ENCODE measurements at regions not wholly inside any gene's neighbourhood (a gene's known extent, or its start where the extent isn't known, plus 50 kb on each side); places are given as distances from the start of the nearest gene placed in this dataset.

DNA sequence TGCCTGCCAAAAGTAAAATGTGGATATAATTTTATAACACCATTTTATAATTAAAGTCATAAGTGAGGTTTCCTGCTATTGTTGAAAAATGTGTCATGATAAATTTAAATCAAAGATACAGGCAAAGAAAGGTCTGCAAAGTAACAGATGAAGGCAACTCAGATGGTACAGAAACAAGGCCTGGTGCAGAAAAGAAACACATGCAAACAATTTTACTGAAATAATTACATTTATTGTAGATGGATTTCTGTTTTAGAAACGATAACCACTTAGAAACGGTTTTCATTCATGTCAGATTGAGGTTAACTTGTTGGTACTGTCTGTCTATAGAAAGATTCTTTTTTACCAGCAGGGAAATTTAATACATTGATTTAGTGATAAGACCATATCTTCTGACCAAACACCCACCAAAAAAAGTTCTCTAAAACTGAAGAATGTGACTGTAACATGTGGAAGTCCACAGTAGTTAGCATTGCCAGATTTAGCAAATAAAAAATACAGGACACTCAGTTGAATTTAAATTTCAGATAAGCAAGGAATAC is 105.5 kb upstream of the FERMT1 start:
- intact Hi-C loops (cut with DNase I): no loop called here
- no peaks in the 10 kb centered on the region for H3K4me1 ChIP-seq
- H3K36me3 ChIP-seq: no peaks in the 10 kb centered on the region
- H3K4me3 ChIP-seq: no peak overlapping the region
- TF ChIP-seq, protein P1, sequence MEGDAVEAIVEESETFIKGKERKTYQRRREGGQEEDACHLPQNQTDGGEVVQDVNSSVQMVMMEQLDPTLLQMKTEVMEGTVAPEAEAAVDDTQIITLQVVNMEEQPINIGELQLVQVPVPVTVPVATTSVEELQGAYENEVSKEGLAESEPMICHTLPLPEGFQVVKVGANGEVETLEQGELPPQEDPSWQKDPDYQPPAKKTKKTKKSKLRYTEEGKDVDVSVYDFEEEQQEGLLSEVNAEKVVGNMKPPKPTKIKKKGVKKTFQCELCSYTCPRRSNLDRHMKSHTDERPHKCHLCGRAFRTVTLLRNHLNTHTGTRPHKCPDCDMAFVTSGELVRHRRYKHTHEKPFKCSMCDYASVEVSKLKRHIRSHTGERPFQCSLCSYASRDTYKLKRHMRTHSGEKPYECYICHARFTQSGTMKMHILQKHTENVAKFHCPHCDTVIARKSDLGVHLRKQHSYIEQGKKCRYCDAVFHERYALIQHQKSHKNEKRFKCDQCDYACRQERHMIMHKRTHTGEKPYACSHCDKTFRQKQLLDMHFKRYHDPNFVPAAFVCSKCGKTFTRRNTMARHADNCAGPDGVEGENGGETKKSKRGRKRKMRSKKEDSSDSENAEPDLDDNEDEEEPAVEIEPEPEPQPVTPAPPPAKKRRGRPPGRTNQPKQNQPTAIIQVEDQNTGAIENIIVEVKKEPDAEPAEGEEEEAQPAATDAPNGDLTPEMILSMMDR (IDR thresholded peaks at IDR 0.05): no peak
- ATAC-seq (no peak), DNase-seq (no peak)
- H3K27me3 ChIP-seq: no peaks in the 10 kb centered on the region
- 85 to 93% methylated on average over 2 of the region's 2 CpGs for WGBS, 2 donors
- peaks cover 0 to 14% (median 0%) of the 10 kb centered on the region in 11 donors for H3K9me3 ChIP-seq
- no peak overlapping the region for H3K27ac ChIP-seq

DNA sequence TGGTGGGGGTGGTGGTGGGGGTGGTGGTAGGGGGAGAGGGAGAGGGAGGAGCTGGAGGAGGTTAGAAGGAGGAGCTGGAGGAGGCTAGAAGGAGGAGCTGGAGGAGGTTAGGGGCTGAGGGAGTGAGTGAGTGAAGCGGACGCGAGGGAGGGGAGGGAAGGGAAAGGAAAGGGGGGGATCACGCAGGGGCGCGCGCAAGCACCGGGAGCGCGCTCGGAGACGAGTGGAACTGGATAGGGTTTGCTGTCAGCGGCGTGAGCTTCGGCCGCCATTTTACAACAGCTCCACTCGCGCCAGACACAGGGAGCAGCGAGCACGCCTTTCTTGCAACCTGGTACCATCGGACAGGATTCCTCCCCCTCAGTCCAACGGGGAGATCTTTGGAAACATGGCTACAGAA is 90.5 kb upstream of the FERMT1 start:
- Histone ChIP-seq H3K27me3 (no peaks in the 10 kb centered on the region), H3K9me3 (peaks cover 0 to 13% (median 0%) of the 10 kb centered on the region in 11 donors), H3K36me3 (no peaks in the 10 kb centered on the region), H3K4me1 (no peaks in the 10 kb centered on the region), H3K4me3 (no peak overlapping the region), H3K27ac (no peak overlapping the region)
- TF ChIP-seq, protein P1 (IDR thresholded peaks at IDR 0.05): no peak
- no peak for DNase-seq
- no peak for ATAC-seq
- intact Hi-C loops (cut with DNase I): no loop called here
- whole genome bisulfite sequencing, 2 donors: 98% methylated on average over 22 of the region's 22 CpGs

DNA sequence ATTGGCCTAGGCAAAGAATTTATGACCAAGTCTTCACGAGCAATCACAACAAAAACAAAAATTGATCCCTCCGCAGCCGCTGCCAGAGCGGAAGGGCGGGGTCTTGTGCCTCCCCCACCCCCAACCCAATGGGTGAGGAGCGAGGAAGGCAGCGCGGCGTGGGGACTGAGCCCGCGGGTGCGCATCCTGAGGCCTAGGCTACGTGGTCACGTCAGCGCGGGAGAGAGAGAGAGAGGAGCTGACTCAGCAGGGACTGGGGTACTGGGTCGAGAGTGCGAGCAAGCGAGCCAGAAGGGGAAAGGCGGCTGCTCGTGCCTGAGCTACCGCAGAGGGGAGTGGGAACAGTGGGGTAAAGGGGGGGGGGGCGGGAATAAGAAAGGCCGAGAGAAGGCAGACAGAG is 90.1 kb upstream of the FERMT1 start:
- TF ChIP-seq, protein P1 (IDR thresholded peaks at IDR 0.05): no peak
- H3K4me1 ChIP-seq: no peaks in the 10 kb centered on the region
- DNase-seq (no peak), ATAC-seq (no peak)
- H3K36me3 ChIP-seq: no peaks in the 10 kb centered on the region
- H3K4me3 ChIP-seq: no peak overlapping the region
- no peak overlapping the region for H3K27ac ChIP-seq
- intact Hi-C loops (cut with DNase I): no loop called here
- no peaks in the 10 kb centered on the region for H3K27me3 ChIP-seq
- peaks cover 0 to 14% (median 0%) of the 10 kb centered on the region in 11 donors for H3K9me3 ChIP-seq
- 94 to 97% methylated on average over 23 to 24 of the region's 24 CpGs for WGBS, 2 donors

DNA sequence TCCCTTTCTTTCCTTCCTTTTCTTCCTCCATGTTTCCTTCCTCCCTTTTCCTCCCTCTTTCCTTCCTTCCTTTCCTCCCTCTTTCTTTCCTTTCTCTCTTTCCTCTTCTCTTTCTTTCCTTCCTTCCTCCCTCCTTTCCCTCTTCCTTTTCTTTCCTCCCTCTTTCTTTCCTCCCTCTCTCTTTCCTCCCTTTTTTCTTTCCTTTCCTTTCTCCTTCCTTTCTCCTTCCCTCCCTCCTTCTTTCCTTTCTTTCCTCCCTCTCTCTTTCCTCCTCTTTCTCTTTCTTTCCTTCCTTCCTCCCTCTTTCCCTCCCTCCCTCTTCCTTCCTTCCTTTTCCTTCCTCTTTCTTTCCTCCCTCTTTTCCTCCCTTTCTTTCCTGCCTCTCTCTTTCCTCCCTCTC is 86.3 kb upstream of the FERMT1 start:
- Histone ChIP-seq H3K36me3 (no peaks in the 10 kb centered on the region), H3K27ac (no peak overlapping the region), H3K9me3 (peaks cover 0 to 37% (median 0%) of the 10 kb centered on the region in 11 donors), H3K4me3 (no peak overlapping the region), H3K27me3 (no peaks in the 10 kb centered on the region), H3K4me1 (no peaks in the 10 kb centered on the region)
- DNase-seq (no peak), ATAC-seq (no peak)
- TF ChIP-seq, protein P1 (IDR thresholded peaks at IDR 0.05): no peak
- intact Hi-C loops (cut with DNase I): no loop called here

Data from heart right ventricle (tissue), 16 donors.